H9 (cell line): ENCODE measurements at regions not wholly inside any gene's neighbourhood (a gene's known extent, or its start where the extent isn't known, plus 50 kb on each side); places are given as distances from the start of the nearest gene placed in this dataset.

Experiments used
- DNase-seq: peaks from one replicate; pipeline ENCODE4 v3.0.0-alpha.2; 2017
- H2AFZ ChIP-seq: one replicate; pipeline ENCODE4 v1.6.1; 2013; ENCODE audit warnings: mild to moderate bottlenecking, low read length, control low read depth, moderate library complexity
- H2AK5ac ChIP-seq: 2 replicates; pipeline ENCODE4 v1.6.1; 2013; ENCODE audit warnings: low read length, control low read depth, mixed read lengths; ENCODE audit not compliant: insufficient read length
- H2BK120ac ChIP-seq: one replicate; pipeline ENCODE4 v1.6.1; 2013; ENCODE audit warnings: low read depth, mild to moderate bottlenecking, low read length, control low read depth, inconsistent platforms; ENCODE audit not compliant: poor library complexity, severe bottlenecking
- H2BK12ac ChIP-seq: 2 replicates; pipeline ENCODE4 v1.6.1; 2013; ENCODE audit warnings: low read length, control low read depth, mixed read lengths, low read depth; ENCODE audit not compliant: insufficient read length
- H2BK15ac ChIP-seq: 2 replicates; pipeline ENCODE4 v1.6.1; 2013; ENCODE audit warnings: low read depth, low read length, control low read depth
- H2BK20ac ChIP-seq: one replicate; pipeline ENCODE4 v1.6.1; 2013; ENCODE audit warnings: low read depth, mild to moderate bottlenecking, low read length, control low read depth, inconsistent platforms; ENCODE audit not compliant: poor library complexity, severe bottlenecking
- H2BK5ac ChIP-seq: 2 replicates; pipeline ENCODE4 v1.6.1; 2013; ENCODE audit warnings: low read length, control low read depth, mixed read lengths; ENCODE audit not compliant: insufficient read length
- H3K14ac ChIP-seq: 2 replicates; pipeline ENCODE4 v1.6.1; 2013; ENCODE audit warnings: low read length, control low read depth; ENCODE audit not compliant: insufficient read depth
- H3K18ac ChIP-seq: 2 replicates; pipeline ENCODE4 v1.6.1; 2013; ENCODE audit warnings: low read depth, mild to moderate bottlenecking, mixed read lengths, low read length, control low read depth; ENCODE audit not compliant: insufficient read length
- H3K23ac ChIP-seq: 2 replicates; pipeline ENCODE4 v1.6.1; 2013; ENCODE audit warnings: low read length, control low read depth, mixed read lengths, low read depth; ENCODE audit not compliant: insufficient read length
- H3K23me2 ChIP-seq: 2 replicates; pipeline ENCODE4 v1.6.1; 2013; ENCODE audit warnings: low read depth, mild to moderate bottlenecking, mixed read lengths, low read length, control low read depth; ENCODE audit not compliant: insufficient read length, poor library complexity, severe bottlenecking
- H3K27ac ChIP-seq: 2 replicates; pipeline ENCODE4 v1.5.1; 2013; ENCODE audit warnings: low read length, control low read depth, mixed read lengths, low read depth; ENCODE audit not compliant: insufficient read length
- H3K27me3 ChIP-seq: 2 replicates; pipeline ENCODE4 v1.6.1; 2013; ENCODE audit warnings: low read length, control low read depth, inconsistent platforms; ENCODE audit not compliant: insufficient read depth
- H3K4ac ChIP-seq: 2 replicates; pipeline ENCODE4 v1.6.1; 2013; ENCODE audit warnings: low read depth, mild to moderate bottlenecking, control low read depth, inconsistent platforms, low read length, moderate library complexity
- H3K4me1 ChIP-seq: 2 replicates; pipeline ENCODE4 v1.6.1; 2013; ENCODE audit warnings: low read length, control low read depth, inconsistent platforms; ENCODE audit not compliant: insufficient read depth
- H3K4me2 ChIP-seq: 2 replicates; pipeline ENCODE4 v1.6.1; 2013; ENCODE audit warnings: low read length, control low read depth, mixed read lengths; ENCODE audit not compliant: insufficient read length, insufficient read depth
- H3K56ac ChIP-seq: 2 replicates; pipeline ENCODE4 v1.6.1; 2013; ENCODE audit warnings: low read depth, mild to moderate bottlenecking, mixed read lengths, low read length, control low read depth; ENCODE audit not compliant: insufficient read length
- H3K79me1 ChIP-seq: 2 replicates; pipeline ENCODE4 v1.6.1; 2013; ENCODE audit warnings: low read depth, mild to moderate bottlenecking, moderate library complexity, low read length, control low read depth, inconsistent platforms; ENCODE audit not compliant: insufficient read depth, poor library complexity, severe bottlenecking
- H3K79me2 ChIP-seq: 2 replicates; pipeline ENCODE4 v1.6.1; 2013; ENCODE audit warnings: low read length, control low read depth, inconsistent platforms; ENCODE audit not compliant: insufficient read depth
- H3K9ac ChIP-seq: 2 replicates; pipeline ENCODE4 v1.6.1; 2013; ENCODE audit warnings: low read length, control low read depth, mixed read lengths; ENCODE audit not compliant: insufficient read length; ENCODE audit errors: extremely low read depth
- H3K9me3 ChIP-seq: one replicate; pipeline ENCODE4 v1.6.1; 2013; ENCODE audit warnings: low read depth, low read length, inconsistent platforms; ENCODE audit not compliant: control insufficient read depth
- H3T11ph ChIP-seq: one replicate; pipeline ENCODE4 v1.6.1; 2013; ENCODE audit warnings: mild to moderate bottlenecking, low read length, control low read depth, inconsistent platforms
- H4K20me1 ChIP-seq: one replicate; pipeline ENCODE4 v1.6.1; 2013; ENCODE audit not compliant: control insufficient read depth, insufficient read length, insufficient read depth
- H4K5ac ChIP-seq: 2 replicates; pipeline ENCODE4 v1.6.1; 2013; ENCODE audit warnings: low read depth, mild to moderate bottlenecking, mixed read lengths, low read length, control low read depth; ENCODE audit not compliant: insufficient read length
- H4K8ac ChIP-seq: replicated peaks from 2 replicates; pipeline ENCODE4 v1.6.1; 2013; ENCODE audit warnings: low read length, control low read depth, mixed read lengths, low read depth; ENCODE audit not compliant: insufficient read length
- H4K91ac ChIP-seq: 2 replicates; pipeline ENCODE4 v1.6.1; 2013; ENCODE audit warnings: low read depth, mild to moderate bottlenecking, moderate library complexity, mixed read lengths, low read length, control low read depth; ENCODE audit not compliant: insufficient read length
- H3K27ac Mint-ChIP-seq, 3 experiments: 2 replicates in 2 of 3; 3 replicates in 1 of 3; pipeline ENCODE4 v1.8.0; 2020 to 2021; ENCODE audit warnings: mixed read lengths in 3 of 3, mild to moderate bottlenecking in 1 of 3, moderate library complexity in 1 of 3
- H3K27me3 Mint-ChIP-seq: 2 replicates; pipeline ENCODE4 v1.8.0; 2021; ENCODE audit warnings: low read depth, mild to moderate bottlenecking, moderate library complexity, mixed read lengths
- H3K36me3 Mint-ChIP-seq, 3 experiments: 2 replicates in 2 of 3; 3 replicates in 1 of 3; pipeline ENCODE4 v1.8.0; 2020 to 2021; ENCODE audit warnings: low read depth in 3 of 3, mixed read lengths in 3 of 3; ENCODE audit not compliant: insufficient read depth in 1 of 3
- H3K4me1 Mint-ChIP-seq, 2 experiments: 2 replicates each; pipeline ENCODE4 v1.8.0; 2020; ENCODE audit warnings: mixed read lengths in 2 of 2
- H3K4me3 Mint-ChIP-seq, 2 experiments: 2 replicates in 1 of 2; 3 replicates in 1 of 2; pipeline ENCODE4 v1.8.0; 2020 to 2021; ENCODE audit warnings: mild to moderate bottlenecking in 2 of 2, mixed read lengths in 2 of 2, moderate library complexity in 1 of 2
- H3K9me3 Mint-ChIP-seq, 2 experiments: 2 replicates in 1 of 2; 3 replicates in 1 of 2; pipeline ENCODE4 v1.8.0; 2020; ENCODE audit warnings: mild to moderate bottlenecking in 2 of 2, mixed read lengths in 2 of 2, moderate library complexity in 1 of 2
- WGBS: extraction: QIAGEN DNeasy Blood & Tissue Kit; methylation state at CpG from one replicate; pipeline ENCODE4 v1.1.7; 2013; ENCODE audit warnings: missing lambda C conversion rate, low lambda C conversion rate, mixed read lengths; ENCODE audit not compliant: insufficient read length; ENCODE audit errors: extremely low coverage; 5-methylcytosine and 5-hydroxymethylcytosine counted together
- TF ChIP-seq, protein P1 (sequence below): fragments of 200-600 bp; sonication (generic); conservative IDR thresholded peaks from 3 replicates; pipeline ENCODE4 v1.8.0; 2021; ENCODE audit warnings: antibody characterized with exemption, mild to moderate bottlenecking

DNA sequence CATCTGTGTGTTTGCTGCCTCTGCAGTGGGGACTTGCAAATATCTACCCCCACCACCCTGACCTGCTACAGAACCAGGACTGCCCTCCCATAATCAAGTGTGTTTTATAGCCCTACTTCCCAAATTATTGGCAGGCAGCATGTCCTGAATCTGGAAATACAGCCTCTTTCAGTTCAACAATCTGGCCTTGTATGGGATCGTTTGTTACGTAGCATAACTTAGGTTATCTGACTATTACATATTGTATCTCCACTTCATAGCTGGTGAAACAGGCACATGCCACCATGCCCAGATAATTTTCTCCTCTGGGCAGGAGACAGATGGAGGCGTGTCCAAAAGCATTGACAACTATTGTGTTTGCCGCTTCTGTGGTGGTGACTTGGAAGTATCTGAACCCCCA, 66.7 kb upstream of the ADGRL1 start:
- H4K20me1 ChIP-seq = no peaks in the 10 kb centered on the region

More for the DNA sequence above, 66.7 kb upstream of the ADGRL1 start:
- TF ChIP-seq, protein P1, sequence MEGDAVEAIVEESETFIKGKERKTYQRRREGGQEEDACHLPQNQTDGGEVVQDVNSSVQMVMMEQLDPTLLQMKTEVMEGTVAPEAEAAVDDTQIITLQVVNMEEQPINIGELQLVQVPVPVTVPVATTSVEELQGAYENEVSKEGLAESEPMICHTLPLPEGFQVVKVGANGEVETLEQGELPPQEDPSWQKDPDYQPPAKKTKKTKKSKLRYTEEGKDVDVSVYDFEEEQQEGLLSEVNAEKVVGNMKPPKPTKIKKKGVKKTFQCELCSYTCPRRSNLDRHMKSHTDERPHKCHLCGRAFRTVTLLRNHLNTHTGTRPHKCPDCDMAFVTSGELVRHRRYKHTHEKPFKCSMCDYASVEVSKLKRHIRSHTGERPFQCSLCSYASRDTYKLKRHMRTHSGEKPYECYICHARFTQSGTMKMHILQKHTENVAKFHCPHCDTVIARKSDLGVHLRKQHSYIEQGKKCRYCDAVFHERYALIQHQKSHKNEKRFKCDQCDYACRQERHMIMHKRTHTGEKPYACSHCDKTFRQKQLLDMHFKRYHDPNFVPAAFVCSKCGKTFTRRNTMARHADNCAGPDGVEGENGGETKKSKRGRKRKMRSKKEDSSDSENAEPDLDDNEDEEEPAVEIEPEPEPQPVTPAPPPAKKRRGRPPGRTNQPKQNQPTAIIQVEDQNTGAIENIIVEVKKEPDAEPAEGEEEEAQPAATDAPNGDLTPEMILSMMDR = no peak
- Histone ChIP-seq H2BK20ac (no peak overlapping the region), H2BK12ac (no peak overlapping the region), H3K4me1 (no peaks in the 10 kb centered on the region), H3K79me1 (no peaks in the 10 kb centered on the region), H4K8ac (no peak overlapping the region), H2AFZ (no peak overlapping the region), H2BK5ac (no peak overlapping the region), H2AK5ac (no peak overlapping the region), H2BK120ac (no peak overlapping the region), H3K27me3 (no peaks in the 10 kb centered on the region), H3K14ac (no peak overlapping the region), H3K4me2 (no peak overlapping the region), H3K79me2 (no peaks in the 10 kb centered on the region), H3K9ac (no peak overlapping the region), H2BK15ac (no peak overlapping the region), H3K23ac (no peak overlapping the region), H3K27ac (no peak overlapping the region), H4K91ac (no peak overlapping the region), H3K23me2 (no peaks in the 10 kb centered on the region), H3K4ac (no peak overlapping the region), H3K18ac (no peak overlapping the region), H3K9me3 (no peaks in the 10 kb centered on the region), H3T11ph (no peak overlapping the region), H3K56ac (no peak overlapping the region), H4K5ac (no peak overlapping the region)
- DNase-seq = no peak
- no CpG with 5 or more reads among the region's 4 CpGs for WGBS
- Mint-ChIP-seq H3K36me3 (peaks cover 4 to 28% (median 11%) of the 10 kb centered on the region in 3 experiments; a peak in 6 of 7 replicates), H3K4me1 (peaks cover 17 to 30% of the 10 kb centered on the region in 2 experiments), H3K27me3 (peaks cover 20% of the 10 kb centered on the region), H3K9me3 (peaks cover 25 to 26% of the 10 kb centered on the region in 2 experiments), H3K27ac (no peak overlapping the region), H3K4me3 (no peak overlapping the region)
